ENCODE measurements at regions not wholly inside any gene's neighbourhood (a gene's known extent, or its start where the extent isn't known, plus 50 kb on each side); places are given as distances from the start of the nearest gene placed in this dataset.

DNA sequence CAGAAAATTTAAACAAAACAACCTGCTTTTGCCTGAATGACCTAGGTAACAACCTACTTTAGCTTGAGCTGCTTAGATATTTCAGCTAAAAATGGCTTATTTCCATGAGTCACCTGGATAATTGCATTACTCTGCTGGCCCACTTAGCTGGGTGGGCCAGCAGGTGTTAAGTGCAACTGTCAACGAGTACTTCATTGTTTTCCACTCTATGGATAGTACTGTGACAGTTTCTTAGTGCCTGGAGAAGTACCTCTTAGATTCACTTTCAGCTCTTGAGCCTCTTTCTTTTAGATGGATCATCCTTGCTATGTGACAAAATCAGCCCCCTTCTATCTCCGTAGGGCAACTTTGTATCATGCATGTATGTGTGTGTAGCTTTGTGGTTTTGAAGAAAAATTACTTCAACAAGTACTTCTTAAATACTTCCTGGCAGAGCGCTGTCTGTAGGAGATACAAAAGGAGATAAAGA, 368.2 kb upstream of the ATP2B1 start:
- no peak for TF ChIP-seq EZH2 (IDR thresholded peaks at IDR 0.05; ENCODE audit: insufficient read depth, low read length)
- no peak for TF ChIP-seq CTCF (IDR thresholded peaks at IDR 0.05; ENCODE audit: insufficient read depth, low read depth, low read length)
